HL-60 (cell line): ENCODE measurements at regions not wholly inside any gene's neighbourhood (a gene's known extent, or its start where the extent isn't known, plus 50 kb on each side); places are given as distances from the start of the nearest gene placed in this dataset.

Source experiments
- DNase-seq, 2 experiments: peaks; one replicate each; pipeline ENCODE4 v3.0.0-alpha.2; 2010 to 2020; ENCODE audit warnings: low read depth in 1 of 2, low spot score in 1 of 2
- H3K27ac ChIP-seq: fragments of 250-450 bp; sonication (Bioruptor Pico); replicated peaks from 2 replicates; pipeline ENCODE4 v1.5.1; 2020; ENCODE audit warnings: mild to moderate bottlenecking, moderate library complexity
- H3K27me3 ChIP-seq: fragments of 250-450 bp; sonication (Bioruptor Pico); 2 replicates; pipeline ENCODE4 v1.5.1; 2021; ENCODE audit warnings: mild to moderate bottlenecking, moderate library complexity; ENCODE audit not compliant: insufficient read depth, poor library complexity, severe bottlenecking
- H3K4me3 ChIP-seq: replicated peaks from 2 replicates; pipeline ENCODE4 v1.5.1; 2011; ENCODE audit warnings: mild to moderate bottlenecking, control low read depth, low read length; ENCODE audit not compliant: insufficient read depth
- GABPA ChIP-seq: IDR thresholded peaks from 2 replicates; pipeline ENCODE4 v1.6.1; 2012; ENCODE audit warnings: low read depth
- POLR2AphosphoS5 ChIP-seq: IDR thresholded peaks from 2 replicates; pipeline ENCODE4 v1.6.1; 2012; ENCODE audit warnings: low read depth
- SPI1 ChIP-seq: IDR thresholded peaks from 2 replicates; pipeline ENCODE4 v1.6.1; 2012; ENCODE audit warnings: low read depth, mild to moderate bottlenecking, borderline replicate concordance
- TF ChIP-seq, protein P1 (sequence below): IDR thresholded peaks from 2 replicates; pipeline ENCODE4 v1.6.1; 2012; ENCODE audit warnings: low read depth; ENCODE audit not compliant: insufficient replicate concordance
- TF ChIP-seq, protein P2 (sequence below): IDR thresholded peaks from one replicate; pipeline ENCODE4 v1.5.1; 2011; ENCODE audit warnings: low read length, control low read depth, inconsistent platforms; ENCODE audit not compliant: insufficient read depth

DNA sequence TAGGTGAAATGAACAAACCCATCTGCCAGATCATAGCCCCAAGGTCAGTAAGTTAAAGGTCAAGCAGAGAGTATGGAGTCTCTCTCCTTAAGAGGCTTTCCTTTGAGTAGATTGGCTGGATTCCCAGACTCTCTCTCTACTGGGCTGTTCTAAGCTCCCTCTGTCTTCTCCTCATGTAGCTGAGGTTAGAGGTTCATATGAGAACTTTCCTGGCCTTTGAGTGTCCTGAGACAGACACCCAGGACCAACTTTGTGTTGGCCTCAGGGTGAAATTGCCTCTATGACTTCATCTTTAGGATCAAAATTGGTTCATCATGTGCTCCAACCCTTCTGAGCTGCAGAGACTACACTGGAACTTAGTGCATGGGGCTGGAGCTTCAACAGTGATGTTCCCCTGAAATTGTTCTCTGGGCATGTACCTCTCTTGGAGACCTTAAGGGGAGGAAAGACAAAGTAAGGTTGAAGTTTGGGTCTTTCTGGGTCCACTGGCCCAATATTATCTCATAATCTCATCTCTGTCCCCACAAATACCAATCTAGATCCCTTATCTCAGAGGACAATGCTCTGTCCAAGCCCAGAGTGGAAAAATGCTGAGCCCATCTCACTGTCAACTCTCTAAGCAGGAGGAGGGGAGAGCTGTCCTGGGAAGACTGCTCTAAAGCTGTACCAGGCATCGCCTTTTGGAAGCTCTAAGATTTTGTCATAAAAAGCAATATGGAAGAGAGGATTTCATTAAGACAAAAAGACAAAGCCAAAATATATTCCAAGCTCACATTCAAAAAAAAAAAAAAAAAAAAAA is 177.3 kb upstream of the ARL4C start:
- TF ChIP-seq, protein P1, sequence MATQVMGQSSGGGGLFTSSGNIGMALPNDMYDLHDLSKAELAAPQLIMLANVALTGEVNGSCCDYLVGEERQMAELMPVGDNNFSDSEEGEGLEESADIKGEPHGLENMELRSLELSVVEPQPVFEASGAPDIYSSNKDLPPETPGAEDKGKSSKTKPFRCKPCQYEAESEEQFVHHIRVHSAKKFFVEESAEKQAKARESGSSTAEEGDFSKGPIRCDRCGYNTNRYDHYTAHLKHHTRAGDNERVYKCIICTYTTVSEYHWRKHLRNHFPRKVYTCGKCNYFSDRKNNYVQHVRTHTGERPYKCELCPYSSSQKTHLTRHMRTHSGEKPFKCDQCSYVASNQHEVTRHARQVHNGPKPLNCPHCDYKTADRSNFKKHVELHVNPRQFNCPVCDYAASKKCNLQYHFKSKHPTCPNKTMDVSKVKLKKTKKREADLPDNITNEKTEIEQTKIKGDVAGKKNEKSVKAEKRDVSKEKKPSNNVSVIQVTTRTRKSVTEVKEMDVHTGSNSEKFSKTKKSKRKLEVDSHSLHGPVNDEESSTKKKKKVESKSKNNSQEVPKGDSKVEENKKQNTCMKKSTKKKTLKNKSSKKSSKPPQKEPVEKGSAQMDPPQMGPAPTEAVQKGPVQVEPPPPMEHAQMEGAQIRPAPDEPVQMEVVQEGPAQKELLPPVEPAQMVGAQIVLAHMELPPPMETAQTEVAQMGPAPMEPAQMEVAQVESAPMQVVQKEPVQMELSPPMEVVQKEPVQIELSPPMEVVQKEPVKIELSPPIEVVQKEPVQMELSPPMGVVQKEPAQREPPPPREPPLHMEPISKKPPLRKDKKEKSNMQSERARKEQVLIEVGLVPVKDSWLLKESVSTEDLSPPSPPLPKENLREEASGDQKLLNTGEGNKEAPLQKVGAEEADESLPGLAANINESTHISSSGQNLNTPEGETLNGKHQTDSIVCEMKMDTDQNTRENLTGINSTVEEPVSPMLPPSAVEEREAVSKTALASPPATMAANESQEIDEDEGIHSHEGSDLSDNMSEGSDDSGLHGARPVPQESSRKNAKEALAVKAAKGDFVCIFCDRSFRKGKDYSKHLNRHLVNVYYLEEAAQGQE: no peak
- TF ChIP-seq POLR2AphosphoS5 (no peak), GABPA (no peak), SPI1 (no peak)
- TF ChIP-seq, protein P2, sequence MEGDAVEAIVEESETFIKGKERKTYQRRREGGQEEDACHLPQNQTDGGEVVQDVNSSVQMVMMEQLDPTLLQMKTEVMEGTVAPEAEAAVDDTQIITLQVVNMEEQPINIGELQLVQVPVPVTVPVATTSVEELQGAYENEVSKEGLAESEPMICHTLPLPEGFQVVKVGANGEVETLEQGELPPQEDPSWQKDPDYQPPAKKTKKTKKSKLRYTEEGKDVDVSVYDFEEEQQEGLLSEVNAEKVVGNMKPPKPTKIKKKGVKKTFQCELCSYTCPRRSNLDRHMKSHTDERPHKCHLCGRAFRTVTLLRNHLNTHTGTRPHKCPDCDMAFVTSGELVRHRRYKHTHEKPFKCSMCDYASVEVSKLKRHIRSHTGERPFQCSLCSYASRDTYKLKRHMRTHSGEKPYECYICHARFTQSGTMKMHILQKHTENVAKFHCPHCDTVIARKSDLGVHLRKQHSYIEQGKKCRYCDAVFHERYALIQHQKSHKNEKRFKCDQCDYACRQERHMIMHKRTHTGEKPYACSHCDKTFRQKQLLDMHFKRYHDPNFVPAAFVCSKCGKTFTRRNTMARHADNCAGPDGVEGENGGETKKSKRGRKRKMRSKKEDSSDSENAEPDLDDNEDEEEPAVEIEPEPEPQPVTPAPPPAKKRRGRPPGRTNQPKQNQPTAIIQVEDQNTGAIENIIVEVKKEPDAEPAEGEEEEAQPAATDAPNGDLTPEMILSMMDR: no peak
- Histone ChIP-seq H3K27ac (no peak overlapping the region), H3K27me3 (no peaks in the 10 kb centered on the region), H3K4me3 (no peak overlapping the region)
- DNase-seq: no peak

DNA sequence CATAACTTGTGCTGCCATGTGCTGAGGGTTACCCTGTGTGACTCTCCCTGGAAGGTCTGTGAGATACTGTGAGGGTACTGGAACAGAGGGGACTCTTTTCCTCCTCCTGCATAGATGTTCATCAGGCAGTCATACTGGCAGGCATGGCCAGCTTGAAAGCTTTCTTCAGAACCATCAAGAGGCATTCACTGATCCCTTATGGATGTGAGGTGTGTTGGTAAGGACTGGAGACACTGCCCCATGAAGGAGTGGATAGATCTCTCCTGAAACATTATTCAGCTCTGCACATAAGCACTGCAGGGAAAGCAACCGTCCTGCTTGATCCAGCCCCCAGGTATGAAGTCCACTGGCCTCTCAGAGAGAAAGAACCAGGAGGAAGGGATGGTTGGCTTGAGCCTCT is 176.6 kb upstream of the ARL4C start:
- TF ChIP-seq SPI1 (no peak), GABPA (no peak), POLR2AphosphoS5 (no peak)
- TF ChIP-seq, protein P2: no peak
- TF ChIP-seq, protein P1: no peak
- no peak overlapping the region for H3K27ac ChIP-seq
- H3K27me3 ChIP-seq: no peaks in the 10 kb centered on the region
- H3K4me3 ChIP-seq: no peak overlapping the region
- no peak for DNase-seq

DNA sequence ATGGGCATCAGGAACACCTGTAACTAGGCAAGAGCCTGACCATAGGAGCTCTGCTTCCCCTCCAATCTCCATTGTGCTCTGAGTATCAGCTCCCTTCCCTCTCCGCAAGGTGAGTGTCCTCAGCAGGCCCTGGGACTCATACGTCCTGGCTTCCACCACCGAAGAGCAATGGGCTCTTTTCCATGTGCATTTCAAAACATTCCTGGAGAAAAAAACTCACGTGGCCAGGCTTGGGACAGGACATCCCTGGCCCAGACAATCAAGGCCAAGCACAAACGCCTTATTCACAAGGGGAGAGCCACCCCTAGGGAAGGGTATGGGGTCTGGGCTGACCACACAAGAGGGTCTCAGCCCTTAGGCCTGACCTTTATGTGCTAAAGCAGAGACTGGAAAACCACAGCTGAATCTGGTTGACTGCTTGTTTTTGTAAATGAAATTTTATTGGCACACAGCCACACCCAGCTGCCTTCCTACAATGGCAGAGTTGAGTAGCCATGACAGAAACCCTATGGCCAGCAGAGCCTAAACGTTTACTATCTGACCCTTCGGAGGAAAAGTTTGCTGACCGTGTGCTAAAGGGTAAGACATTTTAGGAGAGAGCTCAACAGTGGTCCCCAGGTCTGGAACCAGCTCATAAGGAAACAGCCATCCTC is 175.7 kb upstream of the ARL4C start:
- no peaks in the 10 kb centered on the region for H3K27me3 ChIP-seq
- no peak for DNase-seq
- TF ChIP-seq, protein P2: no peak
- TF ChIP-seq, protein P1: no peak
- TF ChIP-seq SPI1 (no peak), GABPA (no peak), POLR2AphosphoS5 (no peak)
- H3K27ac ChIP-seq: no peak overlapping the region
- H3K4me3 ChIP-seq: no peak overlapping the region
